Activated T-cell treated with anti-CD3 and anti-CD28 coated beads, Interleukin-2, amount 50 U/mL, for 1 hour (primary cell): ENCODE measurements at regions not wholly inside any gene's neighbourhood (a gene's known extent, or its start where the extent isn't known, plus 50 kb on each side); places are given as distances from the start of the nearest gene placed in this dataset.
"Not testable (repeated sequence)": the region's sequence is repeated elsewhere in the genome, so short reads cannot be mapped to it uniquely, and the experiment has no call there.

Experiments used
- DNase-seq: peaks from one replicate; pipeline ENCODE4 v3.0.0-alpha.2; 2020

DNA sequence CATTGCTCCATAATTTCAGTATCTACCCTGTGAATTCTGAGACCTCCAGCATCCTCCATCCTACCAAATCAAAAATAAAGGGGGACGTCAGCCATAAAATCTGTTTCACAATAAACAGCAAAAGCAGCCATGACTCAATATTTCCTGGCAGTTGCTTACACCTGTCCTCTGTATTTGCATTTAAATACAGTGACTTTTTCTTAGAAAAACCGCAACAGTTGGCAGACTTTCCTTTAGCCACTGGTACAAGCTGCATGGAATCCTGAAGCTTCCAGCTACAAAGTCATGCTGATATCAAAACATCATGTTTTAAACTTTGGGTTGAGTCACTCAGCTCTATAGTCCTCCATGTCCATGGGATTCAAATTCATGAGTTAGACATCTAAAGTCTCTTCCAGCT is 278.0 kb upstream of the KAZN start:
- no peak for DNase-seq

DNA sequence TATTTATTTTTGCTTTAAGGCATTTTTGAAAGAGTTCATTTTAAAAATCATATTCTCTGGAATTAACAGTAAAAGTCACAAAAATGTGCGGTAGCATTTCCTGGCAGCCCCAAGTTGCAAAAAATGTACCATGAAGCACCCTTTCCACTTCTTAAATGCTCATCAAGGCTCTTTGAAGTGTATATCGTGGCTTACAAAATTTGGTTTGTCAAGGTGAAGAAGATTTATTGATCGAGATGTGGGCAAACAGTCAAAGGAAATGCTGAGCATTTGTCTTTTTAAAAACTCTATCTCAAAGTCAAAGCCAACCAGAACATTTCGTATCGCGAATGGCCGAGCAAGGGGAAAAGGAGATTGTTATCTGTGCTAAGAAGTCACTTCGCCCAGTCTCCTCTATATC is 277.5 kb upstream of the KAZN start:
- no peak for DNase-seq

DNA sequence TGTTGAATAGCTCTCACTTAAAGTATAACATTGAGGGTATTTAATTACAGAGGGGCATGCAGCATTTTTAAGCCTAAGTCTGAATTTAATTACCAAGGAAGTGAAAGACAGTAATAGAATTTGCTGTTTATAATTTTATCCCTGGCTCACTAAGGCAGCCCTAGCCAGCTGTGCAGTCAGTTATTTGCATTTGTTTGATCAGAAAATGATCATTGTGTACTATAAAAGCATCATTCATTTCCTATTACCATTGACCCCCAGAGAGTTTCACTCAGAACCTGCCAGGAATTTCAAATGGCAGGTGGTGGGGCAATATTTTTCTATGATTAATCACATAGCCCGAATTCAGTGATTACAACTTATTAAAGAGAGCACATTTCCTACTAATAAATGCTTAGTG is 277.1 kb upstream of the KAZN start:
- DNase-seq: no peak

DNA sequence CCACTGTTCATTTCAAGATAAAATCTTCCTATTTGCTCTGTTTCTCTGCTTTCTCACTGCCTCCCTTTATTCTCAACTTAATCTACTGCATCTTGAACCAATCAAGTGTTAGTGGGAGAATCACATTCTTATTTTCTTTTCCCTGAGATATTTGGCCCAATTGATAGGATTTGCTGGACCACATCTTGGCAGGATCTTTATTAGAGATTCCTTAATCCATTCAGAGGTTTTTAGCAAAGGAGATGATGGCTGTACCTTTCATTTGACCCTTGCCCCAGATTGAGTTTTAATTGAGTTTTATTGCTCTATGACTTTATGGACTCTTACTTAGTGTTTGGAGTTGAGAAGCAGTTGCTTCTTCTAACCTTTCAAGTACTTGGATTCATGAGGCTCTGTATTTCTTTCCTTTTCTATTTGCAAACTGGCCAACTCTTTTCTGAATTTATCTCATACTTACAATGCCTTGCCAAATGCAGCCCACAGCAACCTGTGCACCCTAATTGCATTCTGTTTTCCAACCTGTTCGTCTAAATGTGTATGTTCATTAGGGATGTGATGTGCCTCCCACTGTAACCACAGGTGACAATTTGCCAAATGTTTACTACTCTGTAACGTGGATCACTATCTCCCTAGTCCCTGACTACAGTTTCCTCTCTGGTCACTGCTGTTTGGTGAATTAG is 274.8 kb upstream of the KAZN start:
- no peak for DNase-seq

DNA sequence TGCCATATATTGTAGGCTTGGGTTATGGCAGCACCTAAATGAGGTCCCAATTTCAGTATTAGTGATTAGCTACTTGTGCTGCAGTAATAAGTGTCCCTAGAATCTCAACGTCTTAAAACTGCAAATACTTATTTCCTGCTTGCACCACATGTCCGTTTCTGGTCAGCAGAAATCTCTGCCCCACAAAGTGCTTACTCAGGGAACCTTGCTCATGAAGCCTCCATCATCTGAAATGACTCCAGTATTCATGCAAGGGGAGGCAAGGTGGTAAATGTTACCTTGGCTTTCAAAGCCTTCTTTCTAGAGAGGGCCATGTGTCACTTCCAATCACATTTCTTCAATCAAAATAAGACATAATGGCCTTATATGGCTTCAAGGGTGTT is 274.2 kb upstream of the KAZN start:
- DNase-seq: no peak

DNA sequence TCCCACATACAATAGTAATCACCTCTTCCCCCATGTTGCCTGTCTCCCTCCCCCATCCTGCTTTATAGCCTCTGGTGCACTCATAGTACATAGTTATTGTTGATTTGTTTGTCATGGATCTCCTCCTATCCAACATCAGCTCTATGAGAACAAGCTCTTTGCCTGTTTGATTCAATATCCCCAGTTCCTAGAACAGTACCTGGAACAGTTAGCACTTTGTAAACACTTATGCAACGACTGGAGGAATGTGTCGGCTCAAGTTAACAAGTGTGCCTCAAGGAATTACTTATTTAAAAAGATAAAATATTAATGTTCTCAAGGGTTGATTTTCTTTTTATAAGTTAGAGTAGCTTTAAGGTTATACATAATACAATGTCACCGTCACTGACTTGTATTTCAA is 271.6 kb upstream of the KAZN start:
- no peak for DNase-seq

DNA sequence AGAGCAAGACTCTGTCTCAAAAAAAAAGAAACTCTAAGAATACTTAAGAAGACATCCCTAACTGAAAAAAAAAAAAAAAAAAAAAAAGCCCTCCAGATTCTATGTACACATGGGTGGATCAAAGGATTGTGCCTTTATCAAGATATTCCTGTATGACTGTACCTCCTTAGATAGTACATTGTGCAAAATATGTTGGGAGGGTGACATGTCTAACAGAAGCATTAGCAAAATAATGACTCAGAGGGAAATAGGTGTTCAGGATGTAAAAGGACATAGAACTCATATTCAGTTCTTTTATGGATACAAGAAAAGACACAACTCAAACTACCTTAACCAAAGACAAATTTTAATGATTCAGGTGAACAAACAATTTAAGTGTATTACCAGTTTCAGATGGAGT is 269.8 kb upstream of the KAZN start:
- no peak for DNase-seq

DNA sequence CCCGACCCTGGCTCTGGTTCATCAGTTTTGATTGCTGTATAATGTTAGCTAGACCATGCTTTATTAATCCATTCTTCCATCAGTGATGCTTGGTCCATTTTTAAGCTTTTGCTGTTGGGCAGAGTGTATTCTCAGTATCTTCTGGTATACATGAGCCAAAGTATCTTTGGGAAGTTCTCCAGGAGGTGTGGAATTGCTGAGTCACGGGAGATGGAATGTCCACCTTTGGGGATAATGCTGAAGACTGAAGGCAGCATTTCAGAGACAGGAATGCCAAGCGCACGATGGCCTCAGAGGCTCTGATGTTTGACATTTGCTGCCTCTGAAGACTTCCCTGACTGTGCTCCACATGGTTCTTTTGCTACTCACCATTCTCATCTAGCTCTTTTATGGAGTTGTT is 266.3 kb upstream of the KAZN start:
- no peak for DNase-seq

DNA sequence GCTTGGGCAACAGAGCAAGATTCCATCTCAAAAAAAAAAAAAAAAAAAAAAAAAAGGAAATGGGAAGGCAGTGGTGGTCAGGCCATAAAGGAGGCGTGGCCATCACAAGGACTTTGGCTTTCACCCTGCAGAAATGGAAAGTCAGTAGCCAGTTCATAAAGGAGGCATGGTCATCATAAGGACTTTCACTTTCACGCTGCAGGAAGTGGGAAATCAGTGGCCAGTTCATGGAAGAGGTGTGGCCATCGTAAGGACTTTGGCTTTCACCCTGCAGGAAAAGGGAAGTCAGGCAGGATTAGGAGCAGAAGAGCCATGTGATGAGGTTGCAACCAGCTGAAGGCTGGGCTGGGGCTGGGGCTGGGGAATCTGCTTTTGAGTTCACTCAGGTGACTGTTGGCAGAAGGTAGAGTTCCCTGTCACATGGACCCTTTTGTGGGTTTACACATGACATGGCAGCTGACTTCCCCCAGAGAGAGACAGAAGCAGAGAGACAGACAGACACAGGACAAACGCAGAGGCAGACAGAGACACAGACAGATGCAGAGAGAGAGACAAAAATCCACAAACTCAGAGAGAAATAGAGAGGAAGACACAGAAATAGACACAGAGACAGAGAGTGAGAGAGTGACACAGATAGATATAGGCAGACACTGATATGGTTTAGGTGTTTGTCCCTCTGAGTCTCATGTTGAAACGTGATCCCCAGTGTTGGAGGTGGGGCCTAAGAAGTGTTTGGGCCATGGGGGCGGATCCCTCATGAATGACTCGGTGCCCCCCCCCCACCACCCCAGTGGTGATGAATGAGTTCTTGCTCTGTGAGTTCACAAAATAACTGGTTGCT is 263.9 kb upstream of the KAZN start:
- no peak for DNase-seq

DNA sequence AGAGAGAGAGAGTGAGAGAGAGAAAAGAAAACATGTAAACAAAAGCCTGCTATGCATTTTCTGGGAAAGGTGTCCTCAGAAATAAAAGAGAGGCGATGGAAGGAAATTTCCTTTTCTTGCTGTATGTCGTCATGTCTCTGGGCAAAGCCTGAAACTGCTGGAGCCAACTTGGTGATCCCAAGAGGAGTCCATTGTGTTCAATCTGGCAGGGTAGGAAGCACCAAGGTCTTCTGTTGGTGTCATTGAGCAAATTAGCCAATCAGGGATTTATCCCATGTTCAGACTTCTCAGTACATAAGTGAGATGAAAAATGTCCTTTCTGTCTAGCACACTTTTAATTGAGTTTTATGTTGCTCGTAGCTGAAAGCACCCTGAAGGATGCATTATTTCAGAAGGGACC is 260.0 kb upstream of the KAZN start:
- no peak for DNase-seq

DNA sequence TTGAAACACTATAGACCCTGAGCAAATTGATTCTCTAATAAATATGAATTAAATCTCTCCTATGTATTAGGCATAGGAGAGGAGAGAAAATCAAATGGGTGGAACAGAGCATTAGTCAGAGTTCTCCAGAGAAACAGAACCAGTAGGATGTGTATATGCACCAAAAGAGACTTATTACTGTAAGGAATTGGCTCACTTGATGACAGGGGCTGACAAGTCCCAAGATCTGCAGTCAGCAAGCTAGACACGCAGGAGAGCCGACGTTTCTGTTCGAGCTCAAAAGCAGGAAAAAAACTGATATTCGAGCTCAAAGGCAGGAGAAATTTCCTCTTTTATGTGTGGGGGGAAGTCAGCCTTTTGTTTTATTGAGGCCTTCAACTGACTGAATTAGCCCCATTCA is 259.2 kb upstream of the KAZN start:
- no peak for DNase-seq

DNA sequence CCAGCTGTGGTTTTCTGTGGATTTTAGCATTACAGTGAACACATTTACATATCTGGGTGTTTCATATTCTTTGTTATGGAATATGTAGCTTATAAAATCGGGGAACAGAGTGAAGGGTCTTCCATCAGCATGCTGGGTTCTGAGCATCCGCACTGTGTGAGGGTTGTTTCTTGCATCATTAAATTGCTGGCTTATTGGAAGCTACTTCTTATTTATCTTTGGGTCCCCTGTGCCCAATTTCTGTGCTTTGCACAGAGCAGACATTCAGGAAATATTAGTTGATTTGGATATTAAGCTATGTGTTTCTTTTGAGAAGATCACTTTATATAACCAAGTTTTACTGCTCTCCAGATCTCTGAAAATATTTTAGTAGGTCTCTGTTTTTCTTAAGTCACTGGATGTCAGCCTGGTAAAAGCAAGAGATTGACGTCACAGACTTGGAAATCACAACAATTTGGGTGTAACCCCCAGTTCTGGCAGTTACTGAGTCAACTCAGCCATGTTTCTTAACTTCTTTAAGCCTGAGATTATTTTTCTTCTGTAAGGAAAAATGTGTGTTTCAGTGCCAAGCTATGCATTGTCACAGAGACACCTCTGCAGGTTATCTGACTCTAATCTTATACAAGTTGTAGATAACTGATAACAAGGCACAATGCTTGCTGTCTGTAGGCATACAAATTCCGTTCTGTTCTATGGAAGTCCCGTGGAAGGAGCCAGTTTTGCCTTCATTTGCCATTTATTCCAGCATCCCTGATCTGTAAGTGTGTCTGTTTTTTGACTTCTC is 258.3 kb upstream of the KAZN start:
- no peak for DNase-seq

DNA sequence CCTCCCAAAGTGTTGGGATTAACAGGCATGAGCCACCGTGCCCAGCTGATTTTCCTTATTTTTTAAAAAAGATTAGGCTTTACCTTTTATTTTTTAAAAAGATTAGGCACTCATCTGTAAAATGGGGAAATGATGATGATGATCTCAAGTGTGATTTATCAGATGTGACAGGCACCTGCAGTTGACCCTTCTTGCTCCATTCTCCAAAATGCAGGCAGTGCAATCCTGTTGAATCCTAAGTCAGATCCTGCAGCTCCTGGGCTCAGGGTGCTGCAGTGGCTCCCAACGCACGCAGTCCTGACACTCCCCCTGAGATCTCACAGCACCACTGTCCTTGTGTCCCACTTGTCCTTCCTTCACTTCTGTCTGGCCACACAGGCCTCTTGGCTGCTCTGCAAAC is 257.3 kb upstream of the KAZN start:
- DNase-seq: no peak

DNA sequence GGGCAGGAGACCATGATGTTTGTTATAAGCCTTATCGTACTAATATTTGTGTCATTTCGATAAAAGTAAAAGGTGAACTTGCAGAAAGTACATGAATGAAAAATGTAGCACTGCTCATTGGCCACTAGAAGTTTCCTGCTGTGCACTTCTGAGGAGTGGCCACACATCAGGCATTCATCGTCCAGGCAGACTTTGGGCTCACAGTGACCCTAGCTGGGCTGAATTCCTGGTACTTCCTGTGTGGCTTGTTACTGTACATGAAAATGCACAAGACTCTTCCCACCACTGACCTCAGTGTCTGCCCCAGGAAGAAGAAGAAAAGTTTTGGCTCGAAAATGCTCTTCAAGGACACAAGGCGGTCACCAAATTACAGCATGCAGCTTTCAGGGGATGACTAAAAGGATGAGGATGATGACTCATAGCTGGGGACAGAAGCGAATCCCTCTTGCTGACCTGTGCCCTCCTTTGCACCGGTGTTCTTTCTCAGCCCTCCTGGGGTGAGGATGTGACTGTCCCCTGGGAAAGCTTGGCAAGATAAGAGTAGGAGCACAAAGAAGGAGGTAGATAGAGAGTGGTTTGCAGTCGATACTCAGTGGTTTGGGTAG is 252.4 kb upstream of the KAZN start:
- no peak for DNase-seq

DNA sequence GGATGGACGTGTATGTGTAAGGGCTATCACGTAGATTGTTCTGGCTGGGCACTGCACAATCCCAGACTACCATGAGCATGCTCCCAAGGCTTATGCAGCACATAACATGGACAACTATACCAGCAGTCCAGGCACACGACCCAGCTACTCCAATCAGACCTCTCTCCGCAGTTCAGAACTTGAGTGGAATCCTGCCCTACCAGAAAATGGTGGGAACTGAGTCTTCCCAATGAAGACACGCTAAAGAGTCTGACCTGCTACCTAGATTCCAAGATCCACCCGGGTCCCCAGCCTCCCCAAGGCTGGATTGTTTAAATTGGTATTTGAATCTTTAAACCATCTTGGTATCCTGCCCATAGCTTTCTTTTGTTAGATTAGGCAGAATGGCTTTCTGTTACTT is 251.3 kb upstream of the KAZN start:
- no peak for DNase-seq

DNA sequence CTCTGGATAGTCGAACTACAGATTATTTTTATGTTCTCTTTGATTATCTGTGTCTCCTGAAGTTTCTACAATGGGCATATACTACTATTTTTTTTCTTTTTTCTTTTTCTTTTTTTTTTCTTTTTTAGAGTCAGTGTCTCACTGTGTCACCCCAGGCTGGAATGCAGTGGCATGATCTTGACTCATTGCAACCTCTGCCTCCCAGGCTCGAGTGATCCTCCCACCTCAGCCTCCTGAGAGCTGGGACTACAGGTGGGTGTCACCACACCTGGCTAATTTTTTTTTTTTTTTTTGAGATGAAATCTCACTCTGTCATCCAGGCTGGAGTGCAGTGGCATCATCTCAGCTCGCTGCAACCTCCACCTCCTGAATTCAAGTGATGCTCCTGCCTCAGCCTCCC is 250.7 kb upstream of the KAZN start:
- DNase-seq: no peak

DNA sequence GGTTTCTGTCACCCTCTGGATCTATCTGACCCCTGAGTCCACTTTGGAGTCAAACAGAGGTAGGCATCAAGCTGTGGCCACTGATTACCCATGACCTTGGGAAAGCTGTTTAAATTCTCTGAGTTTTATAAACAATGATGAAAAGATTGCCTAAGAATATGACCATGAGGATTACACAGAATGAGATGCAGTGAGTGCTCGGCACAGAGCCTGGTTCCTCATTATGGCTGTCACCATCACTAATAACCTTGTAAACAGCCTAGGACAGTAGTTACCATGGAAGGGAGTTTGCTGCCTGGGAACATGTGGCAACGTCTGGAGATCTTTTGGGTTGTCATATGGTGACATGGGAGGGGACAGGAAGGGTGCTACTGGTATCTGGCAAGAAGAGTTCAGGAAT is 248.3 kb upstream of the KAZN start:
- DNase-seq: no peak

DNA sequence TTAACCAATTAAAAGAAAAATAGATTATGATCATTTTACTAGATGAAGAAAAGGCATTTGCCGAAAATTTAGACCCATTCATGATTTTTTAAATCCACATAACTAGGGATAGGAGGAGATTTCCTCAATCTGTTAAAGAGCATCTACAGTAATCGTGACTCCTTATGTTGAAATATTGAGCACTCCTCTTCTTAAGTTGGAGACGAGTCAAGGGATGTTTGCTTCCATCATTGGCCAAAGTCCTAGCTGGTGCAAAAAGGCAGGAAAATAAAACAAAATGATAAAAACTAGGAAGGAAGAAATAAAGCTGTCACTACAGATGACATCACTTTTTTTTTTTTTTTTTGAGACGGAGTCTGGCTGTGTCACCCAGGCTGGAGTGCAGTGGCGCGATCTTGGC is 245.6 kb upstream of the KAZN start:
- no peak for DNase-seq

DNA sequence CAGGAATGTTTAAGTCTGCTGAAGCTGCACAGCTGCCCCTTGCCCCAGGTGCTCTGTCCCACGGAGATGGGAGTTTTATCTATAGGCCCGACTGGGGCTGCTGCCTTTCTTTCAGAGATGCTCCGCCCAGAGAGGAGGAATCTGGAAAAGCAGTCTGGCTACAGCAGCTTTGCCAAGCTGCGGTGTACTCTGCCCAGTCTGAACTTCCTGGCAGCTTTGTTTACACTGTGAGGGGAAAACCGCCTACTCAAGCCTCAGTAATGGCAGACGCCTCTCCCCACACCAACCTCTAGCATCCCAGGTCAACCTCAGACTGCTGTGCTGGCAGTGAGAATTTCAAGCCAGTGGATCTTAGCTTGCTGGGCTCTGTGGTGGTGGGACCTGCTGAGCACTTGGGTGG is 237.5 kb upstream of the KAZN start:
- not testable (repeated sequence) for DNase-seq

DNA sequence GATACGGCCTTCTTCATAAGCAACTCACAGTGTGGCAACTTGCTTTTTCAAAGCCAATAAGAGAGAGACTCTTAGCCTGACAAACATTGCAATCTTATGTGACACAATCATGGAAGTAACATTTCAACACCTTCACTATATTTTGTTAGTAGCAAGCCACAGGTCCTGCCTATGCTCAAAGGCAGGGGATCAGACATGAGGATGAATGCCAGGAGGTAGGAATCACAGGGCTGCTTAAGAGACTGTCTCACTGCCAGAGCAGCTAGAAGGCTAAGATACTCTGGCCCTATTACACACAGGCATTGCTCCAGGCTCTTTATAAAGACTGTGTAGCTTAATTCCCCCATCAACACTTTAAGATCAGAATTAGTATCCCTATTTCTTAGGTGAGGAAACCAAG is 236.2 kb upstream of the KAZN start:
- DNase-seq: no peak

DNA sequence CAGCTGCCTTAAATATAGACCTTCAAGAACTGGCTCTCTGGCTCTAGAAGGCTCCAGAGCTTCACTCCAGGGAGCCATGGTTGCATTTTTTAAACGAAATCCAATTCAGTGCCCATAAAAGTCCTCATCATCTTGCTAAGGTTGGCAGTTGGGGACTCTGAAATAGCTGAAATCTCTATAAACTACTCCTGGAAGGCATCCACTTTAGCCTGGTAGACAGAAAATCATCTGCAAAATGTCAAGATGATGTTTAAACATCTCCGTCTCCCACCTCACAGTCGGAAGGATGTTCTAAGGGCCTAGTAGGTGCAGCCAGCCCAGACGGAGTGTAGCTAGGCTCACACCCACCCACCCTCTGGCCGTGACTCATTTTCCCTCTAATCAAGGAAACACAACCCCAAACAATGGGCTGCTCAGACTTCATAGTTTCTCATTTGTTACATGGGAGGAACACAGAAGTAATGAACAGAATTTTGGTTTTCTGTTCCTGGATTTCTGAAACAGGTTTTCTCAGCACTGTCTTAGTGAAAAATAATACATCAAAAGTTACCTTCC is 235.4 kb upstream of the KAZN start:
- DNase-seq: no peak

DNA sequence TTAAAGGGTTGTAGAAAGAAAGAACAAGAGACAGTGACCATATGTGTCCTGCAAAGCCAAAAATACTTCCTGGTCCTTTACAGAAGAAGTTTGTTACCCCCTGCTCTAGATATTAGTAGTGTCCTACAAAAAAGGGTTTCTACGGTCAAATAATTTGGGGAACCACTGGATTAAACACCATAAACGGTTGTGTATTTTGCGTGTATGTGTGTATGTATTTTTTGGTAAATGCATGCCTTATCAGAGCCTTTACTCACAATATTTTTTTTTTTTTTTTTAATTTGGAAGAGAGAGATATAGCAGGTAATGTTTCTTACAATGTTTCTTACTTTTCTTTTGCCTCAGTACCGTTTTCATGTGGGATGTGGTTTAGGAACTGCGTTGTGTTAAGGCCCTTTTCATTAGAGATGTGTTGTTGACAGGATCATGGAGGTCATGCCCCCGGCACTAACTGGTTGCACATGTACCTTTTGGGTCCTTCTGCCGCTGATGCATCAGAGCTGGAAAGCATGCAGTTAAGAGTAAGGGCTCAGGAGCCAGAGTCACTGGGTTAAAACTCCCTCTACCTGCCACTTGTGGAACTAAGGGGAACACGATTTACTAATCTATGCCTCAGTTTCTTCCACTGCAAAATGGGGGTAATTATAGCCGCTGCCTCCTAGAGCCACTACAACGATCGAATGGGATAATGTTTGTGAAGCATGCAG is 234.6 kb upstream of the KAZN start:
- no peak for DNase-seq
